BJ (cell line): ENCODE measurements at regions not wholly inside any gene's neighbourhood (a gene's known extent, or its start where the extent isn't known, plus 50 kb on each side); places are given as distances from the start of the nearest gene placed in this dataset.

ENCODE experiments used
- CTCF ChIA-PET: fragments of 350-600 bp; formaldehyde crosslinking; extraction: SDS; loops from one replicate; lab custom pipeline; 2021; ENCODE audit warnings: antibody characterized with exemption, inconsistent platforms; lab: Yijun Ruan, JAX
- POLR2A ChIA-PET: fragments of 300-600 bp; sonication (Branson Sonifier 250); formaldehyde crosslinking; extraction: SDS; loops from one replicate; lab custom pipeline; 2021; ENCODE audit warnings: antibody characterized with exemption; lab: Charles Lee
- DNase-seq: peaks from one replicate; pipeline ENCODE4 v3.0.0-alpha.2; 2011; ENCODE audit warnings: low read depth
- H3K27me3 ChIP-seq: 2 replicates; pipeline ENCODE4 v1.6.0; 2011; ENCODE audit warnings: low read length; ENCODE audit not compliant: control insufficient read depth, insufficient read depth
- H3K36me3 ChIP-seq: 2 replicates; pipeline ENCODE4 v1.5.1; 2011; ENCODE audit warnings: low read length; ENCODE audit not compliant: control insufficient read depth, insufficient read depth
- H3K4me3 ChIP-seq: 2 replicates; pipeline ENCODE4 v1.5.1; 2011; ENCODE audit warnings: low read depth, mild to moderate bottlenecking, control low read depth, low read length
- TF ChIP-seq, protein P1 (sequence below): IDR thresholded peaks from 2 replicates; pipeline ENCODE4 v1.5.1; 2011; ENCODE audit warnings: low read depth, mild to moderate bottlenecking, control low read depth, inconsistent platforms, low read length, moderate library complexity; ENCODE audit not compliant: insufficient read depth

DNA sequence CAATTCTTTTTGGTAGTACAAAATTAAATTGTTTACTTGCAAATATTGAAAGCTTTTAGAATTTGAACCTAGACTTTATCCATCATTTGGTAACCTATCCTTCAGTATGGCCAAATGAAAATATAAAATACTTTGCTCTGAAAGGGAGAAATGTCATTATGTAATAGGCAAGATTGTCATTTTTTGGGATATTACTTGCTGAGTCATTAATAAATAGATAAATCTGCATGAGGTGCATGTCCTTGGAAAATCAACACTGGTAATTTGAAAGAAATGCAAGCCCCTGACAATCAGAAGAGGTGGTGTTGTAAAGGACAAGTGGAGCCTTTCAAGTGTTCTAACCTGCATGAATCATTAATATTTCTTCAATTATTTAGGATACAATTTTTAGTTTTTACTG, 231.8 kb upstream of the CCNG1 start:
- DNase-seq = no peak
- TF ChIP-seq, protein P1, sequence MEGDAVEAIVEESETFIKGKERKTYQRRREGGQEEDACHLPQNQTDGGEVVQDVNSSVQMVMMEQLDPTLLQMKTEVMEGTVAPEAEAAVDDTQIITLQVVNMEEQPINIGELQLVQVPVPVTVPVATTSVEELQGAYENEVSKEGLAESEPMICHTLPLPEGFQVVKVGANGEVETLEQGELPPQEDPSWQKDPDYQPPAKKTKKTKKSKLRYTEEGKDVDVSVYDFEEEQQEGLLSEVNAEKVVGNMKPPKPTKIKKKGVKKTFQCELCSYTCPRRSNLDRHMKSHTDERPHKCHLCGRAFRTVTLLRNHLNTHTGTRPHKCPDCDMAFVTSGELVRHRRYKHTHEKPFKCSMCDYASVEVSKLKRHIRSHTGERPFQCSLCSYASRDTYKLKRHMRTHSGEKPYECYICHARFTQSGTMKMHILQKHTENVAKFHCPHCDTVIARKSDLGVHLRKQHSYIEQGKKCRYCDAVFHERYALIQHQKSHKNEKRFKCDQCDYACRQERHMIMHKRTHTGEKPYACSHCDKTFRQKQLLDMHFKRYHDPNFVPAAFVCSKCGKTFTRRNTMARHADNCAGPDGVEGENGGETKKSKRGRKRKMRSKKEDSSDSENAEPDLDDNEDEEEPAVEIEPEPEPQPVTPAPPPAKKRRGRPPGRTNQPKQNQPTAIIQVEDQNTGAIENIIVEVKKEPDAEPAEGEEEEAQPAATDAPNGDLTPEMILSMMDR = no peak
- no peaks in the 10 kb centered on the region for H3K36me3 ChIP-seq
- H3K27me3 ChIP-seq = no peaks in the 10 kb centered on the region
- POLR2A ChIA-PET = no interaction called here
- no peak overlapping the region for H3K4me3 ChIP-seq
- CTCF ChIA-PET = interaction anchor here (0.9 kb wide), 1 partner anchor 204 kb away, joined by 3 read pairs; no protein-coding TSS in a partner anchor

DNA sequence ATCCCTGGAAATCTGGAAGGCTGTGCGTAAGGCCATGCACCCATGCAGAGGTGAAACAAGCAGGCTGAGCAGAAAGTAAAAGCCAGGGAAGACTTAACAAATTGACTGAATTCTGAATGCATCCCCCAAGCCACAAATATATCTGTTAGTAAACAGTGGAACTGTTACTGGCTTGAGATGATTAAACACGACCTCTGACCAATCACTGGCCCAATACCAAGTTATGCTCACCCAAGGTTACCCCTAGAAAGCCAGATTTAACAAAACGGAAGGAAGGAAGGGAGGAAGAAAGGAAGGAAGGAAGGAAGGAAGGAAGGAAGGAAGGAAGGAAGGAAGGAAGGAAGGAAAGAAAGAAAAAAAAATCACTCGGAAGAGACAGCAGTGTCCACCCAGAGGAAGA, 215.8 kb upstream of the CCNG1 start:
- Histone ChIP-seq H3K27me3 (no peaks in the 10 kb centered on the region), H3K36me3 (no peaks in the 10 kb centered on the region), H3K4me3 (no peak overlapping the region)
- TF ChIP-seq, protein P1 = no peak
- ChIA-PET POLR2A (no interaction called here), CTCF (no interaction called here)
- DNase-seq = no peak

DNA sequence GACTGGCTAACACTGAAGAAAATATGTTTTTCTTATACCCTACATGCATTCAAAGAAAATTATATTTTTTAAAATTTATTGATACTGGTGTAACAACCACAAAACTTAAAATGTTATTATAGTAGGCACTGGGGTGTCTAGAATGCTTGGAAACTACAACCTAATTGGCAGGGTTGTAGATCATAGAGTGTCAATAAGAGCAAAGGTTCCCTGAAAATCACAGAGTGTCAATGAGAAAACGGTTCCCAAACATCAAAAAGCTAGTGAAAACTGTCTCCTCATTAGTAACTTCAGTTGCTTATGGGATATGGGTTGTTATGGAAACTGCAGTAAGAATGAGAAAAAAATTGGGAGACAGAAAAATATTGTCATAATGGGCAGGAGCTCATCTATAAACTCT, 214.4 kb upstream of the CCNG1 start:
- TF ChIP-seq, protein P1 = no peak
- no peak for DNase-seq
- Histone ChIP-seq H3K36me3 (no peaks in the 10 kb centered on the region), H3K27me3 (no peaks in the 10 kb centered on the region), H3K4me3 (no peak overlapping the region)
- CTCF ChIA-PET = no interaction called here
- POLR2A ChIA-PET = no interaction called here

DNA sequence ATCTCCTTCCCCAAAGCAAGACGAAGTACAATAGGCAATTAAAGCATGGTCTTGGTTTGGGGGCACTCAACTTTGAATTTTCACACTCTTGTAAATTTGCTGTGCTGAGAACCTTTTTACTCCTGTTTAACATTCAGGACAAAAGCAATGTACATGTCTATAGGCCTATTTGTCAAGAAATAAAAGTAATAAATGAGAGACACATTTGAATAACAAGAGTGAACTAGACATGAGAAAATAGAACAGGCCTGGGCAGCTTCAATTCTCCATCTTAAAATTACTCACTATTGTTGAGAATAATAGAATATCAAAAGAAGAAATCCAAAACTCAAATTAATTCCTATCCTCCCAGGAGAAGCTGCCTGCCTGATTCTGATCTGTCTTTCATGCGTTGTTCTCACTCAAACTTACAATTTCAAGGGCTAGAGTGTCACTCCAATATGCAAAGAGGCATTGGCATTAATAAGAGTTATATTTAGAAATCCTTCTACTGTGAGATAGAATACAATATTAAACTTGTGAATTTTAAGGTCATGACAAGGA, 192.9 kb upstream of the CCNG1 start:
- Histone ChIP-seq H3K27me3 (no peaks in the 10 kb centered on the region), H3K36me3 (no peaks in the 10 kb centered on the region), H3K4me3 (no peak overlapping the region)
- ChIA-PET POLR2A (no interaction called here), CTCF (no interaction called here)
- no peak for DNase-seq
- TF ChIP-seq, protein P1 = no peak

DNA sequence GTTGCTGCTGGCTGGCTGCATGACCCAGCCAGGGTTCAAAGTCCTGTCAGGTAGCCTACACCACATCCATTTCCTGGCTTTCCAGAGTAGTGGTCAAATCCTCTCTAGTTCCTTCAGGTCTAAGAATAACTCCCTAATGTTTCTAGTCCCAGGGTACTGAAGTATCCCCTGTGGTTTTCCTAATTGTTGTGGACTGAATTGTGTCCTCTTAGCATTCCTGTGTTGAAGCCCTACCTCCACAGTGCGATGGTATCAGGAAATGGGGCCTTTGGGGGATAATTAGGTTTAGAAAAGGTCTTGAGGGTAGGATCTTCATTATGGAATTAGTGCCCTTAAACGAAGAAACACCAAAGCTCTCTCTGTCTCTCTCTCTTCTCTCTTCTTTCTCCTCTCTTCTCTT, 191.8 kb upstream of the CCNG1 start:
- ChIA-PET CTCF (no interaction called here), POLR2A (no interaction called here)
- Histone ChIP-seq H3K27me3 (no peaks in the 10 kb centered on the region), H3K4me3 (no peak overlapping the region), H3K36me3 (no peaks in the 10 kb centered on the region)
- DNase-seq = no peak
- TF ChIP-seq, protein P1 = no peak
